Stimulated activated CD4-positive, alpha-beta T cell treated with anti-CD3 and anti-CD28 coated beads, Interleukin-12 subunit alpha, Interleukin-12 subunit beta, amount 100 ng/mL, for 48 hours (primary cell): ENCODE measurements at regions not wholly inside any gene's neighbourhood (a gene's known extent, or its start where the extent isn't known, plus 50 kb on each side); places are given as distances from the start of the nearest gene placed in this dataset.

Source experiments
- DNase-seq, 3 donors: peaks; one replicate each; pipeline ENCODE4 v3.0.0-alpha.2; 2020; ENCODE audit warnings: low read depth in 2 of 3, low spot score in 1 of 3

DNA sequence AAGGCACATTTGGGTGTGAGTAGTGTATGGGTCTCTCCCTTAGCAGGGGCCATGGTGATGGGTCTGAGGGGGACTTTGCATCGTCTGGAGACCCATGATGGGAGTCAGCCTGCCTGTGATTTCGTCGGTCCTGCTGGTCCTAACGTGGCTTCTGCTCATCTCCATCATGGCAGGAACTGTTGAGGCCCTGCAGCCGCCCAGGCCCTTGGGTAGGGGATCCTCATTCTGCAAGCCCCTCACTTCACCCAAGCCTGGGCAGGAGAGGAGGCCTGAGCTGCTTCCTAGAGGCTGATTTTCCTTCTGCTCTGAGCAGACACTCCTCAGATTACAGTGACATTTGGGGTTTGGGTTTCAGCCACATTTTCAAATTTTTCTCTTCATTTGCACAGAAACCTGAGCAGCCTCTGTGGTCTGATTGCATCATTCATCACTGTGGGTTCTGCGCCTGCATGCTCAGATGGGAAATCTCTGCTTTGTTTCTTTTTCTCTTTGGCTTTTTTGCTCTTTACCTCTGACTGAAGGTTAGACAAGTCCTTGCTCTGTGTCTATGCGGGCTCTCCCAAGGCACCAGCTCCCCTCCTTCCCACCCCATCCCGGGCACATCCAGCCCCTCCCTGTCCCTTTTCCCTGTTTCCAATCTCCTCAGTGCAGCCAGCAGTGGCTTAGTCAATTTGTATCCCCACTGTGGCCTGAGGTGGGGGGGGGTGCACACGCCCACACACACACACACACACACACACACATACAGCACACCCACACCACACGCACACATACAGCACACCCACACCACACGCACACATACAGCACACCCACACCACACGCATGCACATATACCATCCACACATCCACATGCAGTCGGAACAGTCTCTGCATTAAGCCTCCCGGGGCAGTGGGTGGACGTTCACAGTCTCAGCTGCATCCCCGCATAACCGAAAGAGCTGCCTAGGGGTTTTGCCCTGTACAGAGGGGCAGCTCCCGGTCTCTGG lies 305.4 kb upstream of the HS6ST1 start:
- DNase-seq, result peak in 1 of 3 donors; percentile 11

DNA sequence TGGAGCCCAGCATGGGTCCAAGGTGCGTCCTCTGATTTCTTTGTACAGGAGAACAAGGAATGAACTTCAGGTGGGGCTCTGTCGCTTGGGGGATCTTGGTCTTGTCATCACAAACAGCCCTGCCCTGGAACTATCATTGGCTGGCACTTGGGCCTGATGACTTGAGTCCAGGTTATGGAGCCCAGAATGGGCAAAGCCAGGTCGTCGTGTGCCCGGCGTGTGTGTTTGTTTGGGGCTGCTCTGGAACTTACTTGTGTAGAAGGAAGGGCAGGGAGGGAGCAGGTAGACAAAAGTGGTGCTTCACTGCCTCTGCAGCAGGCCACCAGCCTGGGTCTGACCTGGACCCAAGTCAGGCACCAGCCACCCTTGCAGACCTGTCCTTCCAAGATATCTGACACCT lies 306.3 kb upstream of the HS6ST1 start:
- DNase-seq, result no peak

DNA sequence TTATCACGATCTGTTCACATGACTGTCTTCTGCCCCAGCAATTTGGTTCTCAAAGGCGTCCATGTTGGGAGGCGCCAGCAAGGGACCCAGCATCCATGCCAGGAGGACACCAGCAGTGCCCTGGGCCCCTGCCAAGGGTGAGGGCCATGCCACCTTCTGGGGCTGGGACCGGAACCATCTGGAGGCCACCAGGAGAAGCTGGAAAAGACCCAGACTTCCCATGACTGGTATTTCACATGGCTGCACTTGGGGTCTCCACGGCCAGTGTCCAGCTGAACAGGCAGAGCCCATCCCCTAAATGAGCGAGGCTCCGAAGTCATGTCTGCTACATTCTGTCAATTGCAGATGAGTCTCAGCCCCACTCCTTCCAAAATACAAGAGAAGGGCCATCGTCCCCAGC lies 306.8 kb upstream of the HS6ST1 start:
- DNase-seq, result no peak

DNA sequence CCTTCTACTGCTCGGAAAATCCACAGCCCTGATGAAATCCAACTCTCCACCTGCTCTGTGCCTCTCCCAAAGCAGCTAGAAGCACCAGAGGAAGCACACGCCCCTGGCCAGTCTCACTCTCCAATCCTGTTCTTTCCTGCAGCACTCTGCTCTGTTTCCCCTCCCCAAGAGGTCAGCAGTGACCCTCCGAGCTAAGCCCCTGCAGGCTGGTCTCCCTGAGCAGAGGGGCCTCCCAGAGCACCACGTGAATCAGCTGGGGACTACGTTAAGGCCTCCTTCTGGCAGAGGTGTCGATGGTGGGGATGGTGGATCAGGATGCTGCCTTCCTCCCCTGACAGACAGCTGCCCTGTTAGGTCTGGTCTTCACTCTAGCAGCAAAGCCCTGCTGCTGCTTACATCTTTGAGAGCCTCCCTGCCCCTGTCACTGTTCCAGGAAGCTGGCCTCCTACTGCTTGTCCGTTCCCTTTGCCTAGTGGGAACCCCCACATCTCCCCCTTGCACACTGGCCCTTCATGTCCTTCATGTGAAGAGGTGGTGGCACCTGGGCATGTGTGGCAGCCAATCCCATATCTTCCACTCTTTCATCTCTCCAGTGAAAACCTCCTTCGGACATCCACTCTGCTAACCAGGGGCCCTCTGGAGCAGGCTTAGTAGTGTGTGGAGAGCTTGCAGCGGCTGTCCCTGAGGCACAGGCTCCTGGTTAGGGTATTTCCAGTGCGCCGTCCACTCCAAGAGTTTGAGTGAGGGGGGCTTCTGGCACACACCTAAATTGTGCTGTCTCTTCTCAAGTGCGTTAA lies 307.5 kb upstream of the HS6ST1 start:
- DNase-seq, result no peak

DNA sequence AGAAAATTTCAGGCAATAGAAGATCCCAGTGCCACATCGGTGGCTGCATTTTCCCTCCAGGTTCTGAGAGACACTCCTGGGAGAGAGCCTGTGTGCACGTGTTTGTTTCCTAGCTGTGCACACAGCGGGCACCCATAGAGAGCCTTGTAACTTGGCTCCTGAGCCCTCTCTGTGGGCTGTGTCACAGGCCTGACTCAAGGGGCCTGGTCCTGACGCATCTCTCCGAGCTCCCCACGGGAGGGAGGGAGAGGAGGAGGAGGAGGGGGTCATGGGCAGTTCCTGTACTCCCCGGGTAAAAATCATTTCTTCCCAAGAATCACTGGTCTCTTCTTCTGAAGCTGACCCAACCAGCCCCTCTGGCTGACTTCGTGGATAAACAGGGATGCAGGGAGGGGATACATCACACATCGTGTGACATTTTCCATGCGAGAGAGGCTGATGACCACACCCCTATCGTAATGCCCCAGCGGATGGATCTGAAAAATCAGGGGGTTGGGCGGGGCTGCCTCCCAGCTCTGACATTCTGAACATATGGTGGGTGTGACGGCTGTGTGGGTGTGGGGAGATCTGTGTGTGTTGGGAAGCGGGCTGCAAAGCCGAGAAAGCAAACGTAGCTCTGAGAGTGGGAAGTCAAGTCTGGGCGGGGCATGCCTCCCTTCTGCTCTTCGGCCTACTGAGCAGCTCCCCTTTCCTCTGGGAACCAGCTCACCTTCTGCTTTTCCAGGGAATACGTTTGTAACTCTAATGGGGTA lies 308.3 kb upstream of the HS6ST1 start:
- DNase-seq, result no peak

DNA sequence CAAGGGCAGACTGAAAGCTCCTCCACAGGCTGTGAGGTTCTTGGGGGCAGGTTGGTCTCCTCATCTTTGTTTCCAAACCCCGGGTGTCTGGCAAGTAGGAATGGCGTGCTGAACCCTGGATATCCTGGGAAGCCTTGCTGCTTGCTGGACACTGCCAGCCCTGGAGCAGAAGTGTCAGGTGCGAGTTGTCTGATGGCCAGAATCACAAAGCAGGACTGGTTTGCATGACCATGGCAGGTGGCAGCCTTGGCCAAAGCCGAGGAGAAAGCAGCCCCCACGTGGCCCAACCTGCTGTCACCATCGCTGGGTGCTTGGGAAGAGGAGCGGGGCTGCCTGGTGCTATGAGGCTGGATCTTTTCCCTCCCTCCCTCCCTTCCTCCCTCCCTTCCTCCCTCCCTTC lies 309.5 kb upstream of the HS6ST1 start:
- DNase-seq, result no peak

DNA sequence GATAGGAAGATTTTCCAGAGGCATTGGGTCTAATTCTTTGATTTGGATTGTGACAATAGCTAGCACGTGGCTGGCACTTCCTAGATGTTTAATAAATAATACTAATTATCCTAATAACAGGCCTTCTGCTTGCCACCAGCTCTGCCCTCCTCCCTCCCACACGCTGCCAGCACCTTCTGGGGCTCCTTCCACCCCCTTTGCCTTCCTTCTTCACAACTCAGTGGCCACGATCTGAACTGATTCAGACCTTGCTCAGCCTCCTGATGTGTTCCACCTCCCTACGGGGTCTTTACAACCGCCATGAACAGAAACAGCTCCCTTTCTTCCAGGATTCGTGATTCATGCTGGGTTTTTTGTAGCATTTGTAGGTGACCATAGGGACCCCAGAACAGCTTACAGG lies 310.3 kb upstream of the HS6ST1 start:
- DNase-seq, result no peak

DNA sequence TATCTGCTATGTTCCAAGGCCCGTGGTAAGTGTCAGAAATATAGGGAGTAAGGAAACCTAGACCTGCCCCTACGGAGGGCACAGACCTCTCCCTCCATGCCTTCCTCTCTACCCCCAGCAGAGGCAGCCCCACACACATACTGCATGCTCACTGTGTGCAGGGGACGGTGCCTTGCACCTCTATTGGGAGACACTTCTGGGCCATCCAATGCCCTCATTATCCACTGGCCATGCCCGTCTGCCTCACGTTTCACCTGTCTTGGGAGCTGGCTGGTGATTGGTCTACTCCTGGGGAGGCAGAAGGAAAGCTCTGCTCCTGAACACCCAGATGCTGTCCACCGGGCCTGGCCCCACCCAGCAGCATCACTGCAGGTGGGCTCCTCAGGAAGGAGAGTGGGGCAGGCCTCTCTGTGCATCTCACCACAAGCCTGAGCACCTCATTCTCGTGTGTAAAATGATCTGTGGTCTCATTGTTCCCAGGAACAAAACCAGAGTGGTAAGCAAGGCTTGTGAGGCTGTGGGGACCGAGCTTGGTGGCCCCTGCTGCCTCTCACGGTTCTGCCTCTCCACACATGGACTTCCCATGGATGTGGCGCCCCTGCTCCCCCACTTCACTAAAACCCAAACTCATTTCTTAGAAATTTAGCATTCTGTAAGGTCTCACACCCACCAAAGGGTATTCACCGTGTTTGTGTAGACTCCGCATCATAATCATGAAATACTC lies 312.5 kb upstream of the HS6ST1 start:
- DNase-seq, result no peak

DNA sequence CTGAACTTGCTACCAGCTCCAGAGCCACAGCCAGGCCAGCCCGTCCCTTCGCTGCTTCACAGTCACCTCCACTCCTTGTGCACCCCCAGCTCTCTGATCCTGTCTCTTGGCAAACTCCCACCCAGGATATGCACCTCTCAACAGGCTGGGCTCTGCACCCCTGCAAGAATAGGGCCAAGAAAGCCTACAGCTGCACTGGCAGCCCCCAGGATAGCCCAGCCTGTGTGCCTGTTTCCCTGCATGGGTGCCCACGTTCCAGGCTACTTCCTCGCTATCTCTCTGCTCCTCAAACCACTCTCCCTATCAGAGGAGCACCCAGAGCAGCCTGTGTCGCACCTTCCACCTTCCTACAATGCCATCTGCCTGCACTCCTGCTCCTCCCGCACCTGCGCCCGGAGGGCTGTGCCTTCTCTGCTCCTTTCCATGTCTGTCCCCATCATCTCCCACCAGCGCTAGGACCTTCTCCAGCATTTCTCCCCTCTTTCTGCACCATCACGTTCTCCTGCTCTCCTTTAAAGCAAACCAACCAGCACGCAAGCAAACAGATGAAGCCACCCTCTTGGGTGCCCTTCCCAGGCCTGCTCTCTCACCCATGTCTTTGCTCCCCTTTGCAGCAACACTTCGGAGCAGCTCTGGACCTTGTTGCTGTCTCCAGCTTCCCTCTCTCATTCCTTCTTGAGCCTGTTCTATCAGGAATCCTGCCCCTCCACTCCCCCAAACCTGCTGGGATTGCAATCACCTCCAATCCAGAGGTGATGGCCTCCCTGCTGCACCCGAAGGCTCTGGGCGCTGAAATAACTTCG lies 313.2 kb upstream of the HS6ST1 start:
- DNase-seq, result no peak

DNA sequence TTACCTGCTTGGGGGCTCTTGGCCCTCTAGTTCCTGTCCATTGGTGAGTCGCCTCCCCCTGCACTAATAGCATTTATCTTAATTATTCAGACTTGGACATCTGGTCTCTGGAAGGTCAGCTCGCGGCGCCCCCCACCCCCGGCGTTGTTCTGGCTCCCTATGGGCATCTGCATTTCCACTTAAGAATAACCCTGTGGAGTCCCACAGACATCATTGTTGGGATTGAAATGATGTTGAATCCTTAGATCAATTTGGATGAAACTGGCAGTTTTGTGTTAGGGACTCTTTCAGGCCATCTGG lies 313.8 kb upstream of the HS6ST1 start:
- DNase-seq, result no peak

DNA sequence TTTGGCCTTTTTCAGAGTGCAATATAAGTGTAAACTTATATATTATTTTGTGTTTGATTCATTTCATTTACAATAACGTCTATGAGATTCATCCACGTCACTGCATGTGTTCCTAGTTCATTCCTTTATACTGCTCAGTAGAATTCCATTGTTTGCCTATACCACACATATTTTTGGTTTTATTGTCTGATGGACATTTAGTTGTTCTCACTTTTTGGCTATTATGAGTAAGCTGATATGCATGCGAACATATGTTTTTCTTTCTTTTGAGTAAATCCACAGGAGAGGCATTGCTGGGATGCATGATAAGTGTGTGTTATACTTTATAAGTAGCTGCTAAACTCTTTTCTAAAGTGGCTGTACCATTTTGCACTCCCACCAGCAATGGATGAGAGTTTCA lies 314.8 kb upstream of the HS6ST1 start:
- no peak for DNase-seq

DNA sequence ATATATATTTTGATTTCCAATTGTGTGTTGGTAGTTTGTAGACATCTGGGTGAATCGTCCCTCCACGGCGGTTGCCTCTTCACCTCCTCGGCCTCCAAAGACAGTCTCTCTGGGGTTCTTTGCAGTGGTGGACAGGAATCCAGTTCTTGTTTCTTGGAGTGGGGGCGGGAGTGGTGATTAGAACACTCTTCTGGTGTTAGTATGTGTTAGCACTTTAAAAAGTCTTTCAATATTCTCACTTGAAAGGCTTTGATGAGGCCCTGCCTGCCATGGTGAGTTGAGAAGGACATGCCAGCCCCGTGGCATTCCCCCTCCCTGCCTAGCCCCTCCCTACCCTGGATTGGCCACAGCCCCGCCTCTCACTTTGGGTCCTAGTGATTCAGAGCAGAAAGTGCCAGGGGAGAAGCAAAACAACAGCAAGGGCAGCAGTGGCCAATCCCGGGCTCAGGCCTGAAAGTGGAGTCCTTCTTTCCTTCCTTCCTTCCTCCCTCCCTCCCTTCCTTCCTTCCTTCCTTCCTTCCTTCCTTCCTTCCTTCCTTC lies 316.8 kb upstream of the HS6ST1 start:
- no peak for DNase-seq

DNA sequence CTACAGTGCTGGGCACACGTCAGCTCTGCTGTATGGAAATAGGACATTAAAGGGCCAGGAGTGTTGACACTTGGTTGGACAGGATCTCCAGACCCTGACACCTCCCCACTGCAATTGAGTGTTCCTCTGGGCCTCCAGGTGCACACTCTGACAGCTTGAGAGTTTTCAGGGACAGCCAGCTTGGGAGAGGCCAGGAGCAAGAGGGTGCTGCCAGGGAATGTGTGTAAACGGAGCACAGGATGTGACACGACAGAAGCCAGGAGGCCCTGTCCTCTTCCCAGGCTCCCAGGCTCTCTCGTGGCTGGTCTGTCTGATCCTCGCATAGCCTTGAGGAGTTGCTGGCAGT lies 318.1 kb upstream of the HS6ST1 start:
- no peak for DNase-seq

DNA sequence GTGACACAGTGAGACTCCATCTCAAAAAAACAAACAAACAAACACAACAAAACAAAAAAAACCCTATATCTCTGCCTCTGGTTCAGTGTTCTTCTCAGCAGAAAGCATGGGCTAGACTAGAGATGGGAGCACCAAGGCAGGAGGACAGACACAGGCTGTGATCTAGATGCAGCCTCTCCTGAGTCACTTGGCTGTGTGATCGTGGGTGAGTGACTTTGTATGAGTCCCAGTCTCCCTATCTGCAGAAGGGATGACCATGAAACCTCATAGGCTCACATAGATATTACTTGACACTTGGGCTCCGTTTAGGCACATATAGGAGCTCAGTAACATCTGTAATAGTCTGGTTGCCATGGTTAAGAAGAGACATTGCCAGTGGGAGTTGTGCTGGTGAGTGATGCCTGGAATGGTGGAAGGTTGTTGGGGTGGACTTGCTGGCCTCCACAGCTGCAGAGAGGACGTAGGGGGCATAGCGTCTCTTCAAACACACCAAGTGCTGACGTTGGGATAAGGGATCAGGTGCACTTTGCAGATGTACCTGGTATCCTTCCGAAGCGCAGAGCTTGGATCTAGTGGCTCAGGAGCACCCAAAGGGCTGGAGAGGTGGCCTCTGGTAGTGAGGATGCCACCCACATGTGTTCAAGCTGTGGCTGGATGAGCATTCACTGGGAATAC lies 318.9 kb upstream of the HS6ST1 start:
- DNase-seq, result no peak

DNA sequence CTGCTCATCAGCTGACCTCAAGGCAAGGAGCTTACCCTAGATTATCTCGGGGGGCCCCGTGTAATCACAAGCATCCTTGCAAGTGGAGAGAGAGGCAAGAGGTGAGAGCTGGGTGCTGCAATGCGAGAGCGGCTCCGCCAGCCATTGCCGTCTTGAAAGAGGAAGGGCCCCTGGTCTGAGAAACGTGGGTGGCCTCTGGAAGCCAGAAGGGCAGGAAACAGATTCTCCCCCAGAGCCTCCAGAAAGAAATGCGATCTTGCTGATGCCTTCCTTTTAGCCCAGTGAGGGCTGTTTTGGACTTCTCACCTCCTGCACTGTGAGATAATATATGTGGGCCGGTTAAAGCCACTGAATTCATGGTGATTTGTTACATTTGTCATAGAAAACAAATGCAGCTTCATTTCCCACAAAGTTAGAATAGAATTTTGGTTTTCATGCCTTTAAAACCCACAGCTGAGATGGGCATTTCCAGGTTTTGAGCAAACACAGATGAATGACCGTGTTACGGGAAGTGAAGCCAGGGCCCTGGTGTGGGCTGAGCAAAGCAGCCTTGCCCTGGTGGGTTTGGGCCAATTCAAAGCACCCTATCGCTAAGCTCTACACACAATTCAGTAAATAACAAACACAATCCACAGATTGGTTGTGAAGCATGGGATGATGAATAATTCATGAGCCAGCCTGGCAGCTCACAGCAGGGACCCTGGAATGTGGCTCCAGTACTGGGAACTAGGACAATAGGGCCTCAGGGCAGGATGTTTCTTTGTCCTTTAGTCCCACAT lies 319.9 kb upstream of the HS6ST1 start:
- DNase-seq, result no peak

DNA sequence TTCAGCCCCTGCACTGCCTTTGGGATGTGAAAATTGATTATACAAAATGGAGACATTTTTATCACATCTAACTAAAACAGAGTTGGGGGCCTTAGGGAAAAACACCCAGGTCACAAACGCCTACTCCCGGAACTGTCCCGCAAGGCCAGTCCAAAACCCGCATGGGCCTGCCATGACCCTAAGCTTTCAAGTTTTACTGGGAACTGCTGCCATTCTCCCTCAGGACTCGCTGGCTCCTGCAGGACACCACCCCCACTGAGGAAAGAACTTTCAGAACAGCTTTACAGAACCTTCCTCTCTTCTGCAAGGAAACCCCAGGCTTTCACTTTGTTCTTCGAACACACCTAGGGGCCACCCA lies 320.4 kb upstream of the HS6ST1 start:
- no peak for DNase-seq

DNA sequence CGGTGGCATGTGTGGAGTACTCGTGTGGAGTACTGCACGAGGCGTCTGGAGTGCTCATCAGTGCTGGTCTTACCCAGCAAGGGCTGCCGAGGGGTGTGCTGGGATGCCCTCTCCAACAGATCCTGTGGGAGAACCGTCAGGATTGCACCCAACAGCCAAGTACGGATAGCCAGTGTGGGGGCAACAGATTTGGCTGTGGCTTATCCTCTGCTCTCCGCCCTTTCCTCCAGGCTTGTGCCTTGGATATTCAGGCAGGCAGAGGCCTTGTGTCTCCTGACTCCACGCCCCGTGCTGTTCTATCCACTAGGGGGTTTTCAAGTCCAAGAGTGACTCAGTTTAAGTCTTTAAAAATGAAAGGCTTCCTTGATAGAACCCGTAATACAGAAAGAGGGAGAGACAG lies 321.0 kb upstream of the HS6ST1 start:
- no peak for DNase-seq

DNA sequence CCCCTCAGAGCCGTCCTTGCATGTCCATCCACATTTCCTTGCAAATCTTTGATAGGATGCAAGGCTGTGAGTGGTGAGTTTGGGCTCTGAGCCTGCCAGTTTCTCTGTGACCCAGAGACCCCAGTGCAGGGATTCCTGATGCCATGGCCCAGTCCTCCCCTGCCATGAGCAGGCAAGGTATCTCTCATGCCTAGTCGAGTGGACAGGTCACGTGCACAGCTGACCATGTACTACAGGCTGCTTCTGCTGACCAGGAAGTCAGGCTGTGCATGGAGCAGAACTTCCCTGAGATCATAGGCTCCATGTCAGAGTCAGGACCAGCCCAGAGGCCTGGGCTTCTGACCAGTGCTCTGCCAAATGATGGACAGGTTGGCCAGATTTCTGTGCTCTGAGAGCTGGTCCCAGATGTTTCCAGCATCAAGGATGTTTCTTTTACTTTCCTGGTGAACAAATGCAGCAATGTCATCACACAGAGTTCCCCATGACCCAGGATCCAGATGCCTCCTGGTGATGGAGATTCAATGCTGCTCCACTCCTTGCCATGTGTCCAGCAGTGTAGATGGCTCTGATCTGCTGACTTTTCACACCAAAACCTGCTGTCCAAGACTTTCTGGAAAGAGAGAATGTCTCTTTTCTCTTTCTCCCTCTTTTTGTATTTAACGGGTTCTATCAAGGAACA lies 321.6 kb upstream of the HS6ST1 start:
- no peak for DNase-seq
